HEK293 (cell line): ENCODE measurements at regions not wholly inside any gene's neighbourhood (a gene's known extent, or its start where the extent isn't known, plus 50 kb on each side); places are given as distances from the start of the nearest gene placed in this dataset.

Experiments
- CTCF ChIA-PET: fragments of 350-600 bp; formaldehyde crosslinking; extraction: SDS; loops from one replicate; lab custom pipeline; 2021; ENCODE audit warnings: antibody characterized with exemption; lab: Yijun Ruan, JAX
- POLR2A ChIA-PET: fragments of 300-600 bp; formaldehyde crosslinking; extraction: SDS; loops from one replicate; lab custom pipeline; 2020; ENCODE audit warnings: antibody characterized with exemption, inconsistent platforms; lab: Yijun Ruan, JAX
- H3K27ac ChIP-seq: fragments of 200-500 bp; sonication (Bioruptor generic); 2 replicates; pipeline ENCODE4 v1.5.1; 2014; ENCODE audit warnings: low read depth, low read length, control low read depth, inconsistent platforms; ENCODE audit errors: extremely low read depth
- H3K36me3 ChIP-seq, 2 experiments: fragments of 200-500 bp in 1 of 2; sonication (Bioruptor generic) in 1 of 2; 1 replicate in 1 of 2; 2 replicates in 1 of 2; pipeline ENCODE4 v1.5.1; 2014 to 2017; ENCODE audit warnings: inconsistent platforms in 2 of 2, low read length in 2 of 2; ENCODE audit not compliant: control insufficient read depth in 2 of 2, insufficient read depth in 1 of 2
- H3K4me1 ChIP-seq: fragments of 200-500 bp; sonication (Bioruptor generic); 2 replicates; pipeline ENCODE4 v1.5.1; 2014; ENCODE audit warnings: mild to moderate bottlenecking, low read length, inconsistent platforms; ENCODE audit not compliant: control insufficient read depth, insufficient read depth
- H3K4me3 ChIP-seq: 2 replicates; pipeline ENCODE4 v1.5.1; 2011; ENCODE audit warnings: low read depth, mild to moderate bottlenecking, control low read depth, low read length, moderate library complexity
- H3K9me3 ChIP-seq: fragments of 200-500 bp; sonication (Bioruptor generic); 2 replicates; pipeline ENCODE4 v1.5.1; 2014; ENCODE audit warnings: low read depth, low read length, inconsistent platforms; ENCODE audit not compliant: control insufficient read depth, insufficient read depth
- KLF7 ChIP-seq: fragments of 450-650 bp; formaldehyde crosslinking; IDR thresholded peaks from 2 replicates; pipeline ENCODE4 v1.5.1; 2016; ENCODE audit warnings: missing biosample characterization, missing genetic modification characterization, borderline replicate concordance
- MEIS1 ChIP-seq: sonication (generic); formaldehyde crosslinking; IDR thresholded peaks from 2 replicates; pipeline ENCODE4 v1.8.1; 2022; ENCODE audit warnings: missing genetic modification reagents, mild to moderate bottlenecking, borderline replicate concordance
- MZF1 ChIP-seq: fragments of 450-650 bp; formaldehyde crosslinking; IDR thresholded peaks from 2 replicates; pipeline ENCODE4 v1.5.1; 2017; ENCODE audit warnings: missing biosample characterization, missing genetic modification characterization, borderline replicate concordance
- SCRT1 ChIP-seq: fragments of 450-650 bp; formaldehyde crosslinking; IDR thresholded peaks from 2 replicates; pipeline ENCODE4 v1.5.1; 2016; ENCODE audit warnings: missing biosample characterization, missing genetic modification characterization, borderline replicate concordance
- ZNF140 ChIP-seq: fragments of 450-650 bp; formaldehyde crosslinking; IDR thresholded peaks from 2 replicates; pipeline ENCODE4 v1.5.1; 2016; ENCODE audit warnings: missing biosample characterization, missing genetic modification characterization
- ZNF155 ChIP-seq: fragments of 450-650 bp; formaldehyde crosslinking; IDR thresholded peaks from 2 replicates; pipeline ENCODE4 v1.5.1; 2016; ENCODE audit warnings: missing biosample characterization, missing genetic modification characterization
- ZNF184 ChIP-seq: fragments of 450-650 bp; IDR thresholded peaks from 2 replicates; pipeline ENCODE4 v1.5.1; 2018; ENCODE audit warnings: missing biosample characterization, mild to moderate bottlenecking, missing genetic modification characterization
- ZNF266 ChIP-seq: fragments of 450-650 bp; formaldehyde crosslinking; IDR thresholded peaks from 2 replicates; pipeline ENCODE4 v1.5.1; 2016; ENCODE audit warnings: missing biosample characterization, missing genetic modification characterization, low read depth
- ZNF394 ChIP-seq: fragments of 450-650 bp; formaldehyde crosslinking; IDR thresholded peaks from 2 replicates; pipeline ENCODE4 v1.5.1; 2016; ENCODE audit warnings: missing biosample characterization, missing genetic modification characterization, mild to moderate bottlenecking, moderate library complexity, borderline replicate concordance
- ZNF514 ChIP-seq: fragments of 450-650 bp; formaldehyde crosslinking; IDR thresholded peaks from 2 replicates; pipeline ENCODE4 v1.5.1; 2016; ENCODE audit warnings: missing biosample characterization, missing genetic modification characterization
- ZNF549 ChIP-seq: fragments of 450-650 bp; IDR thresholded peaks from 2 replicates; pipeline ENCODE4 v1.5.1; 2018; ENCODE audit warnings: missing biosample characterization, missing genetic modification characterization, mild to moderate bottlenecking, inconsistent platforms, moderate library complexity
- ZNF600 ChIP-seq: fragments of 450-650 bp; formaldehyde crosslinking; IDR thresholded peaks from 2 replicates; pipeline ENCODE4 v1.5.1; 2016; ENCODE audit warnings: missing biosample characterization, missing genetic modification characterization
- ZNF785 ChIP-seq: fragments of 450-650 bp; formaldehyde crosslinking; IDR thresholded peaks from 2 replicates; pipeline ENCODE4 v1.5.1; 2016; ENCODE audit warnings: missing biosample characterization, missing genetic modification characterization
- ZNF792 ChIP-seq: fragments of 450-650 bp; formaldehyde crosslinking; IDR thresholded peaks from 2 replicates; pipeline ENCODE4 v1.5.1; 2016; ENCODE audit warnings: missing biosample characterization, missing genetic modification characterization
- TF ChIP-seq, protein P1 (sequence below): fragments of 450-650 bp; formaldehyde crosslinking; IDR thresholded peaks from 2 replicates; pipeline ENCODE4 v1.5.1; 2016; ENCODE audit warnings: missing biosample characterization, missing genetic modification characterization, borderline replicate concordance
- TF ChIP-seq, protein P2 (sequence below): fragments of 450-650 bp; formaldehyde crosslinking; IDR thresholded peaks from 2 replicates; pipeline ENCODE4 v1.5.1; 2017; ENCODE audit warnings: missing biosample characterization, missing genetic modification characterization
- TF ChIP-seq, protein P3 (sequence below): fragments of 450-650 bp; formaldehyde crosslinking; IDR thresholded peaks from 2 replicates; pipeline ENCODE4 v1.5.1; 2016; ENCODE audit warnings: missing biosample characterization, missing genetic modification characterization
- TF ChIP-seq, protein P4 (sequence below): fragments of 450-650 bp; formaldehyde crosslinking; IDR thresholded peaks from 2 replicates; pipeline ENCODE4 v1.5.1; 2016; ENCODE audit warnings: missing biosample characterization, missing genetic modification characterization
- TF ChIP-seq, protein P5 (sequence below): fragments of 450-650 bp; formaldehyde crosslinking; IDR thresholded peaks from 2 replicates; pipeline ENCODE4 v1.5.1; 2016; ENCODE audit warnings: missing biosample characterization, missing genetic modification characterization

DNA sequence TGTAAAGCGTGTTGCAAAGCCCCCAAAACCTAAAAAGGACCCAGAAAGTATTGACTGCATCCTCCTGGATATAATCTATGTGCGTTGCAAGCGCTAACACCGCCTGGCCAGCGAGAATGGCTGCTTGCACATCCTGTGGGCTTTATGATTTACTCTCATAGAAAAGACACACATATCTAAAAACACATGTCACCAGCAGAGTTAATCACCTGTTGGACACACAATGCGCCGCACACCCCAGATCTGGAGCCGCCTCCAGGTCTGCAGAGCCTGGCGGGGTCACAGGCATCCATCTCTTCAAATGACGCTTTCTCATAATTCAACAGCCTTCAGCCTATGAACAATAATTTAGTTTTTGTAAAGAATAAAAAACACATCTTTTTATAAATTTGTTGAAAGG, 186.5 kb downstream of the RTP5 start:
- Histone ChIP-seq H3K4me3 (no peak overlapping the region), H3K4me1 (no peaks in the 10 kb centered on the region), H3K36me3 (no peaks in the 10 kb centered on the region), H3K27ac (no peak overlapping the region), H3K9me3 (no peaks in the 10 kb centered on the region)
- CTCF ChIA-PET = no interaction called here
- POLR2A ChIA-PET = no interaction called here
- TF ChIP-seq ZNF266 (tag by site-specific recombination) (no peak), ZNF785 (tag by site-specific recombination) (no peak), MZF1 (tag by site-specific recombination) (no peak), ZNF155 (tag by site-specific recombination) (no peak), KLF7 (tag by site-specific recombination) (no peak), ZNF514 (tag by site-specific recombination) (no peak), ZNF140 (no peak), SCRT1 (tag by site-specific recombination) (no peak), MEIS1 (no peak), ZNF394 (tag by site-specific recombination) (no peak), ZNF600 (no peak), ZNF549 (tag by site-specific recombination) (no peak), ZNF792 (tag by site-specific recombination) (no peak), ZNF184 (tag by site-specific recombination) (no peak)
- TF ChIP-seq, protein P1, sequence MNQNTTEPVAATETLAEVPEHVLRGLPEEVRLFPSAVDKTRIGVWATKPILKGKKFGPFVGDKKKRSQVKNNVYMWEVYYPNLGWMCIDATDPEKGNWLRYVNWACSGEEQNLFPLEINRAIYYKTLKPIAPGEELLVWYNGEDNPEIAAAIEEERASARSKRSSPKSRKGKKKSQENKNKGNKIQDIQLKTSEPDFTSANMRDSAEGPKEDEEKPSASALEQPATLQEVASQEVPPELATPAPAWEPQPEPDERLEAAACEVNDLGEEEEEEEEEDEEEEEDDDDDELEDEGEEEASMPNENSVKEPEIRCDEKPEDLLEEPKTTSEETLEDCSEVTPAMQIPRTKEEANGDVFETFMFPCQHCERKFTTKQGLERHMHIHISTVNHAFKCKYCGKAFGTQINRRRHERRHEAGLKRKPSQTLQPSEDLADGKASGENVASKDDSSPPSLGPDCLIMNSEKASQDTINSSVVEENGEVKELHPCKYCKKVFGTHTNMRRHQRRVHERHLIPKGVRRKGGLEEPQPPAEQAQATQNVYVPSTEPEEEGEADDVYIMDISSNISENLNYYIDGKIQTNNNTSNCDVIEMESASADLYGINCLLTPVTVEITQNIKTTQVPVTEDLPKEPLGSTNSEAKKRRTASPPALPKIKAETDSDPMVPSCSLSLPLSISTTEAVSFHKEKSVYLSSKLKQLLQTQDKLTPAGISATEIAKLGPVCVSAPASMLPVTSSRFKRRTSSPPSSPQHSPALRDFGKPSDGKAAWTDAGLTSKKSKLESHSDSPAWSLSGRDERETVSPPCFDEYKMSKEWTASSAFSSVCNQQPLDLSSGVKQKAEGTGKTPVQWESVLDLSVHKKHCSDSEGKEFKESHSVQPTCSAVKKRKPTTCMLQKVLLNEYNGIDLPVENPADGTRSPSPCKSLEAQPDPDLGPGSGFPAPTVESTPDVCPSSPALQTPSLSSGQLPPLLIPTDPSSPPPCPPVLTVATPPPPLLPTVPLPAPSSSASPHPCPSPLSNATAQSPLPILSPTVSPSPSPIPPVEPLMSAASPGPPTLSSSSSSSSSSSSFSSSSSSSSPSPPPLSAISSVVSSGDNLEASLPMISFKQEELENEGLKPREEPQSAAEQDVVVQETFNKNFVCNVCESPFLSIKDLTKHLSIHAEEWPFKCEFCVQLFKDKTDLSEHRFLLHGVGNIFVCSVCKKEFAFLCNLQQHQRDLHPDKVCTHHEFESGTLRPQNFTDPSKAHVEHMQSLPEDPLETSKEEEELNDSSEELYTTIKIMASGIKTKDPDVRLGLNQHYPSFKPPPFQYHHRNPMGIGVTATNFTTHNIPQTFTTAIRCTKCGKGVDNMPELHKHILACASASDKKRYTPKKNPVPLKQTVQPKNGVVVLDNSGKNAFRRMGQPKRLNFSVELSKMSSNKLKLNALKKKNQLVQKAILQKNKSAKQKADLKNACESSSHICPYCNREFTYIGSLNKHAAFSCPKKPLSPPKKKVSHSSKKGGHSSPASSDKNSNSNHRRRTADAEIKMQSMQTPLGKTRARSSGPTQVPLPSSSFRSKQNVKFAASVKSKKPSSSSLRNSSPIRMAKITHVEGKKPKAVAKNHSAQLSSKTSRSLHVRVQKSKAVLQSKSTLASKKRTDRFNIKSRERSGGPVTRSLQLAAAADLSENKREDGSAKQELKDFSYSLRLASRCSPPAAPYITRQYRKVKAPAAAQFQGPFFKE (tag by site-specific recombination) = no peak
- TF ChIP-seq, protein P2, sequence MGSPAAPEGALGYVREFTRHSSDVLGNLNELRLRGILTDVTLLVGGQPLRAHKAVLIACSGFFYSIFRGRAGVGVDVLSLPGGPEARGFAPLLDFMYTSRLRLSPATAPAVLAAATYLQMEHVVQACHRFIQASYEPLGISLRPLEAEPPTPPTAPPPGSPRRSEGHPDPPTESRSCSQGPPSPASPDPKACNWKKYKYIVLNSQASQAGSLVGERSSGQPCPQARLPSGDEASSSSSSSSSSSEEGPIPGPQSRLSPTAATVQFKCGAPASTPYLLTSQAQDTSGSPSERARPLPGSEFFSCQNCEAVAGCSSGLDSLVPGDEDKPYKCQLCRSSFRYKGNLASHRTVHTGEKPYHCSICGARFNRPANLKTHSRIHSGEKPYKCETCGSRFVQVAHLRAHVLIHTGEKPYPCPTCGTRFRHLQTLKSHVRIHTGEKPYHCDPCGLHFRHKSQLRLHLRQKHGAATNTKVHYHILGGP = no peak
- TF ChIP-seq, protein P3, sequence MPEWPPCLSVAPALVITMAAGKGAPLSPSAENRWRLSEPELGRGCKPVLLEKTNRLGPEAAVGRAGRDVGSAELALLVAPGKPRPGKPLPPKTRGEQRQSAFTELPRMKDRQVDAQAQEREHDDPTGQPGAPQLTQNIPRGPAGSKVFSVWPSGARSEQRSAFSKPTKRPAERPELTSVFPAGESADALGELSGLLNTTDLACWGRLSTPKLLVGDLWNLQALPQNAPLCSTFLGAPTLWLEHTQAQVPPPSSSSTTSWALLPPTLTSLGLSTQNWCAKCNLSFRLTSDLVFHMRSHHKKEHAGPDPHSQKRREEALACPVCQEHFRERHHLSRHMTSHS (tag by site-specific recombination) = no peak
- TF ChIP-seq, protein P4, sequence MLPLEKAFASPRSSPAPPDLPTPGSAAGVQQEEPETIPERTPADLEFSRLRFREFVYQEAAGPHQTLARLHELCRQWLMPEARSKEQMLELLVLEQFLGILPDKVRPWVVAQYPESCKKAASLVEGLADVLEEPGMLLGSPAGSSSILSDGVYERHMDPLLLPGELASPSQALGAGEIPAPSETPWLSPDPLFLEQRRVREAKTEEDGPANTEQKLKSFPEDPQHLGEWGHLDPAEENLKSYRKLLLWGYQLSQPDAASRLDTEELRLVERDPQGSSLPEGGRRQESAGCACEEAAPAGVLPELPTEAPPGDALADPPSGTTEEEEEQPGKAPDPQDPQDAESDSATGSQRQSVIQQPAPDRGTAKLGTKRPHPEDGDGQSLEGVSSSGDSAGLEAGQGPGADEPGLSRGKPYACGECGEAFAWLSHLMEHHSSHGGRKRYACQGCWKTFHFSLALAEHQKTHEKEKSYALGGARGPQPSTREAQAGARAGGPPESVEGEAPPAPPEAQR (tag by site-specific recombination) = no peak
- TF ChIP-seq, protein P5, sequence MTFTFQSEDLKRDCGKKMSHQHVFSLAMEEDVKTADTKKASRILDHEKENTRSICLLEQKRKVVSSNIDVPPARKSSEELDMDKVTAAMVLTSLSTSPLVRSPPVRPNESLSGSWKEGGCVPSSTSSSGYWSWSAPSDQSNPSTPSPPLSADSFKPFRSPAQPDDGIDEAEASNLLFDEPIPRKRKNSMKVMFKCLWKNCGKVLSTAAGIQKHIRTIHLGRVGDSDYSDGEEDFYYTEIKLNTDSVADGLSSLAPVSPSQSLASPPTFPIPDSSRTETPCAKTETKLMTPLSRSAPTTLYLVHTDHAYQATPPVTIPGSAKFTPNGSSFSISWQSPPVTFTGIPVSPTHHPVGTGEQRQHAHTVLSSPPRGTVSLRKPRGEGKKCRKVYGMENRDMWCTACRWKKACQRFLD (tag by site-specific recombination) = no peak
